ENCODE measurements at regions not wholly inside any gene's neighbourhood (a gene's known extent, or its start where the extent isn't known, plus 50 kb on each side); places are given as distances from the start of the nearest gene placed in this dataset.

- no peak overlapping the region for H3K4me3 ChIP-seq
- no peak overlapping the region for H3K4me2 ChIP-seq
- no peak overlapping the region for H3K27ac ChIP-seq
- 68% methylated on average over 10 of the region's 10 CpGs for WGBS (ENCODE audit: missing lambda C conversion rate)
- no peak for TF ChIP-seq ESRRA (IDR thresholded peaks at IDR 0.05; ENCODE audit: borderline replicate concordance, low read length)
- TF ChIP-seq BHLHE40 (IDR thresholded peaks at IDR 0.05; ENCODE audit: low read depth, low read length) = no peak
- no peak for TF ChIP-seq RAD21 (conservative IDR thresholded peaks at IDR 0.05 in 1 of 2, IDR thresholded peaks at IDR 0.05 in 1 of 2)
- no peak for TF ChIP-seq FOXS1 (CRISPR knock-in tag; IDR thresholded peaks at IDR 0.05)
- no peak for TF ChIP-seq HOXB13 (CRISPR knock-in tag; IDR thresholded peaks at IDR 0.05; ENCODE audit: low read depth)
- TF ChIP-seq MAFK (IDR thresholded peaks at IDR 0.05; ENCODE audit: partially characterized antibody) = no peak
- TF ChIP-seq CHD2 (IDR thresholded peaks at IDR 0.05; ENCODE audit: low read length, partially characterized antibody) = no peak
- no peak for TF ChIP-seq GATA3 (IDR thresholded peaks at IDR 0.05; ENCODE audit: borderline replicate concordance)
- no peak for TF ChIP-seq REST (IDR thresholded peaks at IDR 0.05)
- no peak for TF ChIP-seq E2F6 (IDR thresholded peaks at IDR 0.05; ENCODE audit: borderline replicate concordance, low read depth)
- no peak for TF ChIP-seq JUN (IDR thresholded peaks at IDR 0.05)
- no peak for TF ChIP-seq POLR2A (IDR thresholded peaks at IDR 0.05; ENCODE audit: low read length)
- TF ChIP-seq PHF8 (IDR thresholded peaks at IDR 0.05; ENCODE audit: borderline replicate concordance, low read depth) = no peak
- TF ChIP-seq ZSCAN20 (CRISPR knock-in tag; IDR thresholded peaks at IDR 0.05) = no peak
- TF ChIP-seq TP53 (CRISPR knock-in tag; IDR thresholded peaks at IDR 0.05) = no peak
- TF ChIP-seq EHF (CRISPR knock-in tag; IDR thresholded peaks at IDR 0.05) = no peak
- no peaks in the 10 kb centered on the region for H3K9me3 ChIP-seq
- DNase-seq (ENCODE audit: low read depth in 1 of 2, low spot score in 1 of 2) (no peak), ATAC-seq (no peak), FAIRE-seq (no peak)
- POLR2A ChIA-PET = no interaction called here
- CTCF ChIA-PET = no interaction called here
- peaks cover 6% of the 10 kb centered on the region; the same call in 1 of the 3 replicates for H3K4me1 ChIP-seq
Observed at GRCh38 chr2:204472375-204472774, 72.9 kb upstream of the PARD3B start.

GRCh38 chr2:204473224-204473623, 72.1 kb upstream of the PARD3B start:
- ChIA-PET CTCF (no interaction called here), POLR2A (no interaction called here)
- Histone ChIP-seq H3K4me2 (no peak overlapping the region), H3K9me3 (no peaks in the 10 kb centered on the region), H3K4me1 (peaks cover 6% of the 10 kb centered on the region; the same call in 1 of the 3 replicates), H3K27ac (no peak overlapping the region), H3K4me3 (no peak overlapping the region)
- WGBS (ENCODE audit: missing lambda C conversion rate) = 50% methylated on average over 6 of the region's 6 CpGs
- DNase-seq (ENCODE audit: low read depth in 1 of 2, low spot score in 1 of 2) (no peak), ATAC-seq (no peak), FAIRE-seq (no peak)
- TF ChIP-seq FOSL2 (IDR thresholded peaks at IDR 0.05) (no peak), FOSL2 (CRISPR knock-in tag; IDR thresholded peaks at IDR 0.05) (no peak), PHF8 (IDR thresholded peaks at IDR 0.05; ENCODE audit: borderline replicate concordance, low read depth) (no peak), BHLHE40 (IDR thresholded peaks at IDR 0.05; ENCODE audit: low read depth, low read length) (no peak), ELK1 (IDR thresholded peaks at IDR 0.05; ENCODE audit: low read depth, low read length) (no peak), CHD4 (IDR thresholded peaks at IDR 0.05; ENCODE audit: borderline replicate concordance) (no peak), KDM5A (IDR thresholded peaks at IDR 0.05) (no peak), MAFK (IDR thresholded peaks at IDR 0.05; ENCODE audit: partially characterized antibody) (no peak), SREBF2 (IDR thresholded peaks at IDR 0.05) (no peak), GATA3 (IDR thresholded peaks at IDR 0.05; ENCODE audit: borderline replicate concordance) (no peak), EHMT2 (IDR thresholded peaks at IDR 0.05; ENCODE audit: low read depth) (no peak), CTCF (IDR thresholded peaks at IDR 0.05) (no peak), NFE2L2 (conservative IDR thresholded peaks at IDR 0.05; ENCODE audit: low read length) (no peak), HOXA7 (CRISPR knock-in tag; IDR thresholded peaks at IDR 0.05) (no peak), RFX5 (IDR thresholded peaks at IDR 0.05) (no peak), HOXB5 (CRISPR knock-in tag; IDR thresholded peaks at IDR 0.05) (no peak), CEBPB (IDR thresholded peaks at IDR 0.05) (no peak), SMC3 (IDR thresholded peaks at IDR 0.05) (no peak)
